ENCODE measurements at regions not wholly inside any gene's neighbourhood (a gene's known extent, or its start where the extent isn't known, plus 50 kb on each side); places are given as distances from the start of the nearest gene placed in this dataset.

GRCh38 chr20:24756292-24757025 is 192.6 kb upstream of the CST7 start:
- H3K4me3 ChIP-seq (ENCODE audit: low read depth, low read length) = no peak overlapping the region
- no peak for TF ChIP-seq CTCF (conservative IDR thresholded peaks at IDR 0.05; ENCODE audit: low read depth, low read length)
- no peak for DNase-seq (ENCODE audit: low read depth)

- DNase-seq (ENCODE audit: low read depth) = no peak
- H3K4me3 ChIP-seq (ENCODE audit: low read depth, low read length) = no peak overlapping the region
- no peak for TF ChIP-seq CTCF (conservative IDR thresholded peaks at IDR 0.05; ENCODE audit: low read depth, low read length)
These were observed 187.6 kb upstream of the CST7 start for GRCh38 chr20:24761220-24762065.

- DNase-seq (ENCODE audit: low read depth) = no peak
- TF ChIP-seq CTCF (conservative IDR thresholded peaks at IDR 0.05; ENCODE audit: low read depth, low read length) = no peak
- H3K4me3 ChIP-seq (ENCODE audit: low read depth, low read length) = no peak overlapping the region
These were observed 186.7 kb upstream of the CST7 start for GRCh38 chr20:24762371-24762770.

DNA sequence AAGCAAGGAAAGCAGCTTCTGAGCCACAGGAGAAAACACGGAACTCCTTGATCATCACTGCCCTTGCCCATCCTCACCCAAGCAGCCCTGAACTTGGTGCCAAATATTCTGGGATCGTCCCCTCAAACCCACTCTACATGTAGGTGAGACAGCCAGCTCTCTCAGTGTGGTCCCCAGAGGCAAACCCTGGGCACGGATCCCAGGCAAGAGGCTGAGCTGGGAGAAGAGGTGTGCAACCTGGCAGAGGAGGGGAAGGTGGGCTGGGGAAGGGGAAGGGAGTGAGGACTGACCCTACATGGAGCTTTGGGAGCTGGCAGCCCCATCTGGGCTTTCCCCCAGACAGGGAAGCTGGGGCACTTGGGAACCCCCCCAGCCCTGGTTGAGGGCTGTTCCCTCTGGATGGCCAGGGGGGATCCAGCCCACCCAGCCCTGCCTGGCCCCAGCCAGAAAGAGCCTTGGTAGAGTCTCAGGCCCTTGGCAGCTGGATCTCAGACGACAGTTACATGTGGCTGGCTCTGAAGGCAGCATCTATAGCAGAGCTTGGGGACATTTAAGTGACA is 186.2 kb upstream of the CST7 start:
- no peak overlapping the region for H3K4me3 ChIP-seq (ENCODE audit: low read depth, low read length)
- no peak for DNase-seq (ENCODE audit: low read depth)
- no peak for TF ChIP-seq CTCF (conservative IDR thresholded peaks at IDR 0.05; ENCODE audit: low read depth, low read length)

GRCh38 chr20:24763386-24764026 is 185.6 kb upstream of the CST7 start:
- no peak overlapping the region for H3K4me3 ChIP-seq (ENCODE audit: low read depth, low read length)
- DNase-seq (ENCODE audit: low read depth) = no peak

More at GRCh38 chr20:24763386-24764026, 185.6 kb upstream of the CST7 start:
- no peak for TF ChIP-seq CTCF (conservative IDR thresholded peaks at IDR 0.05; ENCODE audit: low read depth, low read length)

All from epithelial cell of proximal tubule (primary cell).